Activated CD4-positive, alpha-beta T cell treated with anti-CD3 and anti-CD28 coated beads, Interleukin-2, amount 50 U/mL, for 1 hour (primary cell): ENCODE measurements at regions not wholly inside any gene's neighbourhood (a gene's known extent, or its start where the extent isn't known, plus 50 kb on each side); places are given as distances from the start of the nearest gene placed in this dataset.
"Not testable (repeated sequence)": the region's sequence is repeated elsewhere in the genome, so short reads cannot be mapped to it uniquely, and the experiment has no call there.

Source experiments
- DNase-seq: peaks from one replicate; pipeline ENCODE4 v3.0.0-alpha.2; 2020

DNA sequence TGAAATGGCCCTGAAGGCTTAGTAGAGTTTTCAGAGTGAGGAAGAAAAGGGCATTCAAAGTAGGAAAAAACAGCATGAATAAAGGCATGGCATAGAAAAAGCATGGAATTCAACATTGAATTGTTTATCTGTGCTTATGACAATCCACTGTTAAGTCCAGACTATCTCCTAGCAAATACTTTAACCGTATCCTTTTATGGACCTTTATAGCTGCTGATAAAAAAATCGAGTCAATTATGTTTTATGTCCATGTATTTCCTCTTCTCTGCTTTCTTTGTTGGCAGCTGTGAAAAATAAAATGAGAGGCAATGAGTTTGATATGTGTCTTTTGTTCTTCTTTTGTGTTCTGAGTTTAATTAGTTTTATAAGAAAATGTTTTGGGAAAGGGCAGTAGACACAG, 70.4 kb downstream of the TDRD15 start:
- no peak for DNase-seq

DNA sequence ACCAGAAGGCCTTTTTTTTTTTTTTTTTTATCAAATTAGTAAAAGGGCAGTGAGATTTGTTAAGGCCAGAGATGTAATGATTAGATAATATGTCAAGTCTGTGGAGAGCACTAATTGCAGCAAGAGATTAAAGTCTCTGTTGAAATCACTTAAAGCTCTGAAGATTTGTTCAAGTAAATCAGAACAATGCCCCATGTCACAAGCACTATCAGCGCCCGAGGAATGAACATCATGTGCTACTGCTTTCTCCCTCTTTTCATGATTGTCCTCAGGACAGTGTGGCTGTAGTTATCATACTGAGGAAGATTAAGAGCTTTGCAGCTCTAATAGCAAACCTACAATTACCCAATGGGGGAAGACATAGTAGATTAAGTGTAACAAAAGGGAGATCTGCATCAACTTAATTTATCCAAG, 71.1 kb downstream of the TDRD15 start:
- DNase-seq = no peak

DNA sequence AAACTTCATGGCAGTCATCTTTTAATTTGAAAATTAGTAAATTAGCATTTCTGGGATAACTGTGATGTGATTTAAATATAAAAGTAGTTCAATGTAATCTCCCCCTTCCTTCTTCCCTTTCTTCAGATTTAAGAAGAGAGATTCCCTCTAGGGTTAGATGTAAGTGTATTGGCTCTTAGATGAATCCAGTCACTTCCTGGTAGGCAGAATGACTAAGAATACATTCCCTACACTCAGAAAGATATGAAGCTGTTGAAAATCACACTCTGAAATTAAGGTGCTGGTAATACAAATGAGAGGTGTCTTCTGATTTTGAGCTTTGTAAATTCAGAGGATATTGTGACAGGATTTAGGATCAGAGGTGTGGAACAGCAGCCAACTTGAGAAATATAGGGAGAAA, 71.6 kb downstream of the TDRD15 start:
- no peak for DNase-seq

DNA sequence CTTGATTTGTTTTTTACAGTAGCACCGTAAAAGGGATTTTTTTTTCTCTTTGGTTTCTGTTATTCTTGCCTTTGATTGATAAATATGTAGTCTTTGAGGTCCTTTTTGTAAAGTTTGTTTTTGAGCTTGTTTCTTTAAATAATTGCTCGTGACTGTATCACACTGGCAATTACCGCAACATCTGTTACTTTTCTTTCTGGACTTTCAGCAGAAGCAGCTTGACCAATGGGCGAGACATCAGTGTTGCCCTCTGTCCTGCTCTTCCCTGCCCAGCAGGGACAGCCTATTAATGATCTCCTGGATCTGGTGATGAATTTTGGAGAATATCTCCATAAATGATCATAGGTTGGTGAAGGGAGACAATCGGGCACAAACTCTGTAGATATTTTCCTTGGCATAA, 74.9 kb downstream of the TDRD15 start:
- DNase-seq = no peak

DNA sequence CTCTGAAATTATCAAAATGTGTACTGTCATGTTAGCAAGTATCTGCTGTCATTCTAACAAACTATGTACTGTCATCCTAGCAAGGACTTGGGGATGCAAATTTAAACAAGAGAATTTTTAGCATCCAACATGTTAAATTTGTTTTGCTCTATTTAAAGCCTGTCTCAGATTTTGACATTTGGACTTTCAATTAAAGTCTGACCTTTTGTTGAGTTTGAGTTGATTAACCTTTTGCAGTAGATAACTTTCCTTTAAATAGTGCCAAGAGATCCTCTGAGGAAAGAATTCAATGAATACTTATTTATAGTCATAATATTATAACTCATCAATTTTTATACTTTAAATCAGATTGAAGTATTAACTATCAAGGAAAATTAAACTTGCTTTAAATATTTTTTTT, 80.2 kb downstream of the TDRD15 start:
- DNase-seq = no peak

DNA sequence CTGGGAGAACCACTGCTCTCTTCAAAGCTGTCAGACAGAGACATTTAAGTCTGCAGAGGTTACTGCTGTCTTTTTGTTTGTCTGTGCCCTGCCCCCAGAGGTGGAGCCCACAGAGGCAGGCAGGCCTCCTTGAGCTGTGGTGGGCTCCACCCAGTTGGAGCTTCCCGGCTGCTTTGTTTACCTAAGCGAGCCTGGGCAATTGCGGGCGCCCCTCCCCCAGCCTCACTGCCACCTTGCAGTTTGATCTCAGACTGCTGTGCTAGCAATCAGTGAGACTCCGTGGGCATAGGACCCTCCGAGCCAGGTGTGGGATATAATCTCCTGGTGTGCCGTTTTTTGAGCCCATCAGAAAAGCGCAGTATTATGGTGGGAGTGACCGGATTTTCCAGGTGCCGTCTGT, 90.3 kb downstream of the TDRD15 start:
- DNase-seq = not testable (repeated sequence)

DNA sequence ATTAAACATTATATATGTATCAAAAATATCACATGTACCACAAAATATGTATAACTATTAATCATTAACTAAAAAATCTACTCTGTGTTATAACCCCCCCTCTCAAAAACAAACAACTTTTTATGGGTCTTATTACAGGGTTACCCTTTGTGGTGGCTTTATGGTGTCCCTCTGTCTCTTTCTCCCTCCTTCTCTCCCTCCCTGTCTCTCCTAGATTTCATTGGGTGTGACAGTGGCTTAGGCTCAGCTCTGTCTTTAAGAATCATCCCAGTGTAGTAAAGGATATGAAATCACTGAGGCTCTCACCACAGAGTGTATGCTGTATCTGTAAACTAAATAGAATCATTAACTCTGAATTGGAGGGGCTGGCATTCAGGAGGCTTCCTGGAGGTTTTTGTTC, 93.7 kb downstream of the TDRD15 start:
- no peak for DNase-seq

DNA sequence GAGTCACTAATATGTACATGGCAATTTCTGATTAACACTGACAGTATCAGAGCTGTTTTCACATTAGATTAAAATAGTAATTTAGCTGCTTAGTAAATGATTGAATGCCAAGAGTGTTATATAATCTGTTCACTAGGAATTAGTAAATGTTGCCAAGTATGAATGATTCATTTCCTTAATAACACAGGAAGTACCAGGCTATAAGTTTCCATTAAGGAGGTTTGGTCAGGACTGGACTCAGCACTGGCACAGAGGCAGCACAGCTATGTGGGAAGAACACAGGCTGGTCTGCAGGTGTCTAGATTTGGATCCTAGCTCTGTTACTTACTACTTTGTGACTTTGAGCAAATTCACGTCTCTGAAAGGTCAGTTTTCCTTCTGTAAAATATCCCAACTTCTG, 97.2 kb downstream of the TDRD15 start:
- no peak for DNase-seq

DNA sequence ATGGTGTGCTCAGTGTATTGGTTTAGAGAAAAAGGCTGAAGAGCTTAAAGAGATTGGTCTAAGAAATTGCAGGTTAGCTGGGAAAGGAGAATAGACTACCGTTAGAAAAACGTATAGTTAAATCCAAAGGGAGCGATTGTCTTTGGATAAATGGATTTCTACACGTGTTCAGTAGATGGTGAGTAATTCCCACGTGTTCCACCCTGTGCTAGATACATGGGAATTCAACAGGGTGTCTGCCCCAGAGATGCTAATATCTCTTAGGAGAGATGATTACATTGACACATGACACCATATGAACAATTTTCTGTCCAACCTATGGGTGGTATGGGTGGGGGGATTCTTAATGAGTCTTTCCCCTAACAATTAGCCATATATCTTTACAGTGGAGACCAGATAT, 99.8 kb downstream of the TDRD15 start:
- DNase-seq = no peak

DNA sequence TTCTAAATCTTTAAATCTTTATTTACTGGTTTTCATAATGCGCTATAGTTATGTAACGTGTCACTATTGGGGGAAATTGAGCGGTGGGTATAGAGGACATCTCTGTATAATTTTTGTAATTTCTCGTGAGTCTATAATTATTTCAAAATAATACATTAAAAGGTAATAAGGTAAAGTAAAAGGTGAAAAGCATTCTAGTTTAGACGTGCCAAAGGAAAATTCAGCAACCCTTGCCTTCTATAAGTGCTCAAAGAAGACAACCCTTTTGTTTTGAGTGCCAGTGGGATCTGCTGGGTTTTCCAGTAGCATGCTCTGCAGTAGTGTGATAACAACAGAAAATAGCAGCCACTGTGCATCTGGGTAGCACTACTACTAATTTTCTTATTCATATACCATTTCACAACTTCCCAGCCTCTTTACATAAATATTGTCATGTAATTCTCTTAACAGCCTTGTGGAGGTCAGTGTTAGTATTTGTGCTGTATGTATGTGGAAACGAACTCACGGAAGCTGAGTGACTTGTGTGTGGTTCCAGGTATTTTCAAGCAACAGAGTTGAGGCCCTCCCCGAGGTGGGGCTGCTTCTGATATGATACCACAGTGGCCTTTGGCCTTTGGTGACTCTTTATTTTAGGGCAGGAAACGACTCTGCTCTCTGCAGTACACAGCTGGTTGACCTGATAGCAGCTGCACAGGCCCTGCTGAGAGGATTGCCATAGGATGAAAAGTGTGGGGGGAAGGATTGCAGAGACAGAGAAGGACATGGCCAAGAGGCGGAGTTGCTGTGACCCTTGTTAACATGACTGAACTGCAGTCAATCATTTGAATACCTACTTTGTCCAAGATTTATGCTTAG, 104.5 kb downstream of the TDRD15 start:
- DNase-seq = no peak

DNA sequence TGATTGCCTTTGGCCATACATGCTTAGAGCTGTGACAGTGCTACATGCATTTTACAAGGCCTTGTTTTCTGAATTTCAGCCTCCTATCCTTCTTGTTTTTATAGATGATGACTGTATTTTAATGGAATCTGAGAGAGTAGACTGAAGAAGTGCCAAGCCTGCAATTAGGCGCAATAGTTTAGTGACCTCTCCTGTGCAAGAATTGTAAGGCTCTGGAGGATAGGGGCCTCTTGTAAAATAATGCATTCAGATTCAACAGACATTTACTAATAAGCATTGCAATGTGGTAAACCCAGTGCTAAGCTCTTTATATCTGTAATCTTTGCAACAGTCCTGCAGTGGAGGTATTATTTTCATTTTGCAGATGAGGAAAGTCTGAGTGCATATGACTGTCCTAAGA, 105.5 kb downstream of the TDRD15 start:
- no peak for DNase-seq

DNA sequence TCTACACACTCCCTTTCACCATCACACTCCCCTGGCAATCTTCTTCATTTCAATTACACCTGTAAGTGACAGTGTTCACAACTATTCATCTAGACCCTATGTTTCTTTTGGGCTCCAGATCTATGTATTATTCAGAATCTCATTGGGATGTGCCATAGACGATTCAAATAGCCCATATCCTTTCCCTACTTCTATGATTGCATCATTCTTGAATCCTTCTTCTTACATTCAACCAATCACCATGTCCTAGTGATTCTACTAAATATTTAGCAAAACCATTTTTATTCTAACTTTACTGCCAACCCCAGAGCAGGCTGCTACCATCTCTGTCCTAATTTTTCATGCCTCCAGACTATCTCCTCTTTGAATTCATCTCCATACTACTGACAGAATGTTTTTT, 106.4 kb downstream of the TDRD15 start:
- no peak for DNase-seq

DNA sequence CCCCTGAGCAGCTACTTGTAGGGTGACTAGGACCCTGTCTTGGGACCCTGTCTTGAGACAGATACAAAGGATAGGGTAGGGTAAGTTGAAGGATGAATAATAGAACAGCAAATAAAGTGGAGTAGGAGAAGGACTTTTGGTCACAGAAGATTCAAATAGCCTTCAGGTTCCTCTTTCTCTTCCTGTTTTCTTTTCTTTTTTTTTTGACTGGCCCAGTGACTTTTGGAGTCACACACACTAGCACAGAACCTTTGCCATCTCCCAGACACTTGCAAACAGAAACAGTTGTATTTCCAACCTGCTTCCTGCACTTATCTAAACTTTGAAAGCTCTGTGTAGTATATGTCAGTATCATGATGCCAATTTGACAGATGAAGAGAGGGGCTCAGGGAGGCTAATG, 108.2 kb downstream of the TDRD15 start:
- DNase-seq = no peak

DNA sequence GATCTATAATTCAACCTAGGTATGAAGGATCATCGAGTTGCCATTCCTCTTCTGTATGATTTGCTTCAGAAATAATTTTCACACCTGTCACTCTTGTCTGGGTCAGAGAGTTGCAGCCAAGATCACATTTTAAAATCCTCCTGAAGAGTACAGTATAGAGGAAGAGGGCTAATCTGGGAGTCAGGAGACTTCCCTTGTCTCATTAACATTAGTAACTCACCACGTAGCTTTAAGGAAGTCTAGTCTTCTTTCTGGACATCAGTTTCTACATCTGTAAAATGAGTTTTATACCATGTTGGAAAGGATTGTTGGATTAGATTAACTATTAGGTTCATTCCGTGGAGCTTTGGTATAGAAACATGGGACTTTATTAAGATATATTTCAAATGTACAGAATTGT, 109.4 kb downstream of the TDRD15 start:
- no peak for DNase-seq

DNA sequence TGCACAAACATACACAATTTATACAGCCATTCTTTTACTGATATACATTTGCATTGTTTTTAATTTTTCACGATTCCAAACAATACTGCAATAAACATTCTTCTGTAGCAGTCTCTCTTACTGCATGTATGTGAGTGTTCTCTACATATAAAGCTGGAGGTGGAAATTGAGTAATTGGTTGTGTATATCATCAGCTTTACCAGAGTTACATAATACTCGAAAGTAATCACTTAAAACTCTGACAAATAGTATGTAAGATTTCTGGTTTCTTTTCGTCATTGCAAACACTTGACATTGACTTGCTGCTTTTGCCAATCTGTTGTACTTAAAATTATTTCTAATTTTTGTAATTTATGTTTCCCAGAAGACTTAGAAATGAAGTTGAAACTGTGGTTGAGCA, 110.2 kb downstream of the TDRD15 start:
- DNase-seq = no peak

DNA sequence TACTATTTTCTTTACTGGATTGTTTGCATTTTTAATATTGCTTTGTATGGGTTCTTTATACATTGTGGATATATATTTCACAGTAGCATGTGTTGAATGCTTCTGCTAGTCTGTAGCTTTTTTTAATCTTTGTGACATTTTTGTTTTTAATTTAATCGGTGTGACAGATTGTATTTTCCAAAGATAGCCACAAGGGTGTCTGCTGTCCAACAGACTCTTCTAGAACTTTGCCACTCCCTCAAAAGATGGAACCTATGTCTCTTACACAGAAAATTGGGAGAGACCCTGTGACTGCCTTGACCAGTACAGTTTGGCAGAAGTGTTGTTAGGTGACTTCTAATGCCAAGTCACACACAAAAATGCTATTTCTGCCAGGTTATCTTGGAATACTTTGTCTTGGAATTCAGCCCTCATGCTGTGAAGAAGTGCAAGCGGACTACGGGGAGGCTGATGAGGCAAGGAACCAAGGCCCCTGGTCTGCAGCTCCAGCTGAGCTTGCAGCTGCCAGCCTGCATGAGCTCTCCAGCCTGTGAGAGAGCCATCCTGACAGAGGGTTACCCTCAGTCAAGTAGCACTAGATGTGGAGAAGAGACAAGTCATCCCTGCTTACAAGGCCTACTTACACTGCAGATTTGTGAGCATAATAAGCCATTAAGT, 110.8 kb downstream of the TDRD15 start:
- DNase-seq = no peak

DNA sequence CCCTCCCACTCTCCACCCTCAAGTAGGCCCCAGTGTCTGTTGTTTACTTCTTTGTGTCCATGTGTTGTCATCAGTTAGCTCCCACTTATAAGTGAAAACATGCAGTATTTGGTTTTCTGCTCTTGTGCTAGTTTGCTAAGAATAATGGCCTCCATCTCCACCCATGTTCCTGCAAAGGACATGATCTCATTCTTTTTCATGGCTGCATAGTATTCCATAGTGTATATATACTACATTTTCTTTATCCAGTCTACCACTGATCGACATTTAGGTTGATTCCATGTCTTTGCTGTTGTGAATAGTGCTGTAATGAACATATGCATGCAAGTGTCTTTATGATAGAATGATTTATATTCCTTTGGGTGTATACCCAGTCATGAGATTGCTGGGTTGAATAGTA, 116.0 kb downstream of the TDRD15 start:
- not testable (repeated sequence) for DNase-seq

DNA sequence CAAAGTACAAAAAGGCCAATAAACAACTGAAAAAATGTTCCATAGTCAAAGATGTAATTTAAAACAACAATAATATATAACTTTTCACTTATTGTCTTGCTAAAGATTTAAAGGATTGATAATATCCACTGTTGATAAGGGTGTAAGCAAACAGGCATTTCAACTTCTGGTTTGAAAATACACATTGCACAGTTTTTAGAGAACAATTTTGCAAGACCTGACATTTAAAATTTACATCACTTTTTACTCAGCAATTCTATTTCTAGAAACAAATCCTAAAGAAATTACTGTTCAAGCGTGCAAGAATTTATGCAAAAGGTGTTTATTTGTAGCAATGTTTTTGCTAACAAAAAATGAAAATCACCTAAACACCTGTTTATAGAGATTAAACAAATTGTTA, 120.4 kb downstream of the TDRD15 start:
- DNase-seq = no peak

DNA sequence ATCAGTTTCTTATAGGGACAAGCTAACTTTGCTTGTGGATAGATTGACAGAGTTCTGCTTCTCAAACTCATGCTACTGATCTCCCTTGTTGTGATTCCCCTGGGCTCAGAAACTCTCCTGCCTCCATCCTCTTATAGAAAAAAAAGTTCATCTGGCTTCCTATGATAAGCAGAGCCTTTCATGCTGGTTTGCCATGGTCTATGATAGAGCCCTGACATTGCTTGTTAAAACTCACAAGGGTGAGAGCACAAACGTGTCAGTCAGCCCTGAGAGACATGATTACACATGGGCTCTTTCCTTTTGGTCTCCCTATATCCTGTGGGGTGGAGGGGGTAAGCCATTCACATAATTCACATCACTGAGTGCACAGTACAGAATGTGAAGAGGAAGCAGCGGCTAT, 121.8 kb downstream of the TDRD15 start:
- no peak for DNase-seq

DNA sequence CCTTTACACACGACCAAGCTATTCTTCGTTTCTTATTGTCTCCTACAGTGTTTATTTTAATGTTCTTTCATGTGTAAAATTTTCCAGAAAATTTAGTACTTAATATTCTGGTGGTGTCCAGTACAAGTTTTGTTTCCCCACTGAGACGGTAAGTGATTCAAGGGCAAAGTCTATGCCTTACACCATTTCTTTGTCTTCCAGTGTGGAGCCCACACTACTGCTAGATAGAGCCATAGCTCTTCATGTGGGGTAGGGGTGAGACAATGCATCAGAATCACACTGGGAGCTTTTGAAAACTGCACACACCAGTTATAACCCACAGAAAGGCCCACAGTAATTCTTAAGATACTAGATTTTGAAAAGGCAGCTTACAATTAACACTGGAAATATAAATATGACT, 125.6 kb downstream of the TDRD15 start:
- DNase-seq = no peak

DNA sequence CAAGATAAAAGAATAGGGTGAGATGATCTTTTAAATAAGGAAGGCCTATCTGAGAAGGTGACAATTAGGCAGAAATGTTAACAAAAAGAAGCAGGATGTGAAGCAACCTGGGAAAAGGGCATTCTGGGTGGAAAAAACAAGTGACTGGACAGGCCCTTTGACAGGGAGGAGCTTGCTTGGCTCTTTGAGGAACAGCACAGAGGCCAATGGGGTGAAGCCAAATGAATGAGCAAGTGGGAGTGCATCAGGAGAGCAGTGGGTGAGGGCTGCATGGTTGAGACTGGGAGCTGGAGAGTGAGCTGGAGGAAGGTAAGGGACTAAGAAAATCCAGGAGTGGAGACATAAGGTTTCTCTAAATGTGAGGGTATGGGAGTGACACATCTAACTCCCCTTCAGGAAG, 126.9 kb downstream of the TDRD15 start:
- DNase-seq = no peak

DNA sequence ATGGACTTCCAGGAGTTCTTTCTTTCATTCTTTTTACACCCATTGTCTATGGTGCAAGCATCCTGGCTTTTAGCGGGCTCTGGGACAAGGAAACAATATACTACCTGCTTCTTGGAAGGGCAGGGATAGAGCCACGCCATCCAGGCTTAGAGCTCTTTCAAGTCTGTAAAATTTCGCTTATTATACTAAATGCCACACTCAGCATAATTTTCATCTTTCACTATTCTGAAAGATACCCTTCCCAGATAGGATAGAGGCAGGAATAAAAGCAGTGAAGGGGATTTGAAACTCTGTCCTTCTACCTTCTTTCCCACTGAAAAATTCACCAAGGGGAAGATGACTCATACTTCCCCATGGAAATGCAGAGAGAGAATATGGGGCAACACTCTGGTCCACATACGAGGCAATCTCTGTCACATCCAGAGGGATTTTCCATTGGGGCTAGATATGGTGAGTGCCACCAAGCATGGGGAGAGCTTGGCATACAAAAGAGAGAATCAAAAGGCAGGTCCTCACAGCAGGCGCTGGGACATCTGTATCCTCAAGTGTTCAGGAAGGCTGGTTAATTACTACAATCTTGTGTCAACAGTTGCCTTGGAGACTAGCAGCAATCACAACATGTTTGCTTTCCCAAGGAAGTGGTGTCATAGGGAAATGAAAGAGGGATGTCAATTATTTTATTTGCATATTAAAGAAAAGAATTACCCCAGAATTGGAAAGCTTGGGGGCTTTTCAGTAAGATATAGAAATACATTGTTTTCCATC, 127.6 kb downstream of the TDRD15 start:
- DNase-seq = no peak

DNA sequence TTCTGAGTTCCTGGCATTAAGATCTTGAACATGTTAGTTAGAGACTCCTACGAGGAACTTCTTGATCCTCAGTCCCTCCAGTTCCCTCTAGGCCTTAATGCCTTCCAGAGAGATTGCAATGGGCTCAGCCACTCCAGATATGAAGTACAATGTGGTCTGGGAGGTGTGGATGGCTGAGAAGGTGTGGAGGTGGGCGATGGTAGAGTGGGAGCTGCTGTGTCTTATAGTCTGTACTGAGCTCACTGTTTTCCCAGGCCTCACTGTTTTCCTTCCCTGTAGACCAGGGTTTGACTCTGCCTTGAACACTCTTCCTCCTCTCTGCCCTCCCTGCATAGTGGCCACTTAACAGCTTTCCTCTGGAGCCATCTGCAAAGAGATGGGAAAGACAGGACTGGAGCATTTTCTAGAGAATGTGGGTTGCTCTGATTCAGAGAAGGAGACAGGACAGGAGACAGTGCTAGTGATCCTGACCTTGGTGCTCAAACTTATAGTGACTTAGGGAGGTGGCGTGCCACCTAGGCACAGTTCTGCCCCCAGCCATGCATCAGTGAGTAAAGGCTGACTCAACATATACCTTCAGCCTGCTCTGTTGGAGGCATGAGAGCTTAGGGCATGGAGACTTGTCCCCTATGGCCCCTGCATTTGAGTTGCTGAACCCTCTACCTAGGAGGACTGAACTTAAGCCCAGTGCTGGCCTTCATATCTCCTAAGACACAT, 129.7 kb downstream of the TDRD15 start:
- DNase-seq = no peak
